HG03558 (cell line): ENCODE measurements at regions not wholly inside any gene's neighbourhood (a gene's known extent, or its start where the extent isn't known, plus 50 kb on each side); places are given as distances from the start of the nearest gene placed in this dataset.

Experiments used
- ATAC-seq: cut with Tn5 transposase; IDR thresholded peaks from one replicate; pipeline ENCODE4 v1.9.1; 2021; ENCODE audit warnings: moderate number of reproducible peaks; ENCODE audit not compliant: unreplicated experiment; ENCODE audit errors: extremely low read depth

DNA sequence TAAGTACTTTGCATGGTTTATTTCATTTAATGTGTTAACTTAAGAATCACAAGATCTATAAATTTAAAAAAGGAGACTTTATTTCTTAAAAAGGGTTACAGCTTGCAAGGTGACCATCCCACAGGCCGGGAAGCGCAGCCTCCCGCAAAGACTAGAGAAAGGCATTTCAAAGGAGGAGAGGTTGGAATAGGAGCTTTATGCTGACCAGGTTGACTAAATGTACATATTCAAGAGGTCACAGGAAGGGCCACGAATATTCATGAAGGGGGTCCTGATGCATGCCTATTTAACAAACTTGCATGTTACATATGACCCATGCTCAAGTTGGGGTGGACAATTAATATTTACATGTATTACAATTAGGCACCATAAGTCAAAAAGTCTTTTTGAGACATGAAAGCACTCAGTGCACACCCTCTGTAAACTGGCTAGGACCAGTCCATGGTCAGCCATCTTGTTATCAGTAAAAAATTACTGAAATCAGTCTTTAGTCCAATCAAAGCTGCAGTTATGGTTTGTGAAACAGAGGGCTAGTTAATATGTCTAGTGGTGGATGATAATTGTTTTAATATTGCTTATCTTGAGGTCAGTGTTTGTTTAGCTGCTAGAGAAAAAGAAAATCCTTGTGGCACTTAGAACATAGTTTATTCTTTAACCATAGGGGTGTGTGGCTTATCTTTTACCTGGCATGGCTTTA lies 169.3 kb downstream of the KCNE4 start:
- no peak for ATAC-seq

DNA sequence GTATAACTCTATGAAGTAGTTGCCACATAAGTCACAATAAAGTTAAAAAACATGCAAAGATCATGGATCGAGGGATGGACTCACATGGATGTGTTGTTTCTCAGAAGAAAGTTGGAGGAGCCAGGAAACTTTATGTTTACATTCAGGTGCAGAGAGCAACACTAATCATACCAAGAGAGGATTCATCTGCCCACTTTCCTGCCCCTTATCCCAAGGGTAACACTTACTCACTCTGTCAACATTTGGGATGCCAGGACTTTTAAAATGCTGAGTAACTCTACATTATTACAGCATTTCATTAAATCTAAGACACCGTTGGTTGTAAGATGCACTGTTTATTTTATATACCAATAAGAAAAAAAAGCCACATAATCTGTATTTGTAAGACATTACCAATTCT lies 170.4 kb downstream of the KCNE4 start:
- ATAC-seq = no peak

DNA sequence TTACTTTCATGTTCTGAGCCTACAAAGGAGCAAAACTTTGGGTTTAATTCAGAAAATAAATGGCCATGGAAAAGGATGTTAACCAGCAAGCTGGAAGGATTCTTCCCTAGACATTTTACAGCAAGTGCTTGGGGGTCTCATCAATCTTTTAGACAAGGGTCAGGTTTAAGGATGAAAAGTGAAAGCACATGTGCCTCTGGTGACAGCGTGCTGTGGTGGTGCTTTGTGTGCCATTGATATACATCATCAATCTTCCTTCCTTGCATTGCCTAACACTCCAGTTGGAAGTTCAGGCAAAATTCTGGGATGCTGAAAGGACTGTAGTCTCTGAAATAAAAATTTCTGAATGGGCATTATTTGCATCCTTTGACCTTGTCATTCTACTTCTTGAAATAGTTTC lies 171.2 kb downstream of the KCNE4 start:
- ATAC-seq = no peak

DNA sequence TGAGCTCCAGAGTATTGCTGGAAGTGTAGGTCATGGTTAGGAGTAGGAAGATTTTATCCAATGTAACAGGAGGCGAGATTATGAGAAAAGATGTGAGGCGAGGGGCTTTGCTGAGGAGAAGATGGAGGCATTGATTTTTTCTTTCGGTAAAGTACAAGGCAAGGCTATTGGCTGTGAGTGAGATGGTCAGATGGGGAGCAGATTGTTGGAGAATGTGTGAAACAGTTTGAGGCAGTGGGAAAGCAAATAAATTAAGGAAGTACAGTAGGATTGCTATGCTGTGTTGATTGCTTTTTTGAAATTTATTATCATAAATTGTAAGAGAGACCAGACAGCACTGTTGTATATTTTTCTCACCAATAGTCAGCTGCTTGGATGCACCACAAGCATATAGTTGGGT lies 173.3 kb downstream of the KCNE4 start:
- ATAC-seq = no peak

DNA sequence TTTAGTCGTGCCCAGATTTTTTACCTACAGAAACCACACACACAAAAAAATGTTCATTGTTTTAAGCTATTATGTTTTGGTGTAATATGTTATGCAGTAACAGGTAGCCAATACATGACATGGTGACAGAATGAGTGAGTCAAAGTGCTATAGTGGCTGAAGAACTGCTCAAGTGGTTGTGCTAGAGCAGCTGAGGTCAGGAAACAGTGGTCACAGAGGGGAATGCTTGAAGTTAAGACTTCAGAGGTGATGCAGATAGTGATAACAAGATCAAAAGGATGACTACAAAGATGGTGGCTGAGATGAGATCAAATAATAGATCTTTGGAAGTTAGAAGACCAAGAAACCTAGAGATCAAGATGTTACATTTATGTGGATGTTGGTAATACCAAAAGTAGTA lies 174.3 kb downstream of the KCNE4 start:
- ATAC-seq = no peak

DNA sequence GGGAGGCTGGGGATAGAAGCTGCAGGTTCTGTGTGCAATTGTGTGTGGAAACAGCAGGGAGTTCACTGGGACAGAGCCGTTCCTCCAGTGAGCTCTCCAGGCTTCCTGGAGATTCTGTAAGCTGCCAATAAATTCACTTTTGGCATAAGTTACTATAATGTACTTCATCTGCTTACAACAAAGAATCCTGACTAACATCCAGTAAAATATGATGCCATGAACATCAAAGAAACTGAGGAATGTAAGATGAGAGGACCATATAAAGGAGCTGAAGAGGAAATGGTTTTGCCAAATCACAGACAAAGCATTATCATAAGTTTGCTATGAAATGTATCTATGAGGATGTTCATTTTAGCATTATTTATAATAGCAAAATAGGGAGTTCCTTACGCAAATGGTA lies 175.3 kb downstream of the KCNE4 start:
- no peak for ATAC-seq

DNA sequence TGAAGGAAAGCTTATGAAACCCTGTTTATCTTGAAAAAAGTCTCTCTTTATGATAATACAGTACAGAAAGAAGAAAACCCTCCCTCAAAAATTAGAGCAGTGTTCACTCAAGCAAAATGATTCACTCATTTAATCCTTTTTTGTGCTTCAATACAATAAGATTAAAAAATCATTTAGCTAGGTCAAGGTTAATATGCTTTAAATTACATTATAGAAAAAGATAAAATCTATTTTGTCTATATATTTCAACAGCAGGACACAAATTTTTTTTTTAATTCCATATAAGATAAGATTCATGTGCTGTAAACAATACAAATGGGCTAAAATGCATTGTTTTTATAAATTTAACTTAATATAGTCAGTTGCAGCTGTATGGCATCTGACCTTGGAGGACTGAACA lies 176.9 kb downstream of the KCNE4 start:
- ATAC-seq = no peak

DNA sequence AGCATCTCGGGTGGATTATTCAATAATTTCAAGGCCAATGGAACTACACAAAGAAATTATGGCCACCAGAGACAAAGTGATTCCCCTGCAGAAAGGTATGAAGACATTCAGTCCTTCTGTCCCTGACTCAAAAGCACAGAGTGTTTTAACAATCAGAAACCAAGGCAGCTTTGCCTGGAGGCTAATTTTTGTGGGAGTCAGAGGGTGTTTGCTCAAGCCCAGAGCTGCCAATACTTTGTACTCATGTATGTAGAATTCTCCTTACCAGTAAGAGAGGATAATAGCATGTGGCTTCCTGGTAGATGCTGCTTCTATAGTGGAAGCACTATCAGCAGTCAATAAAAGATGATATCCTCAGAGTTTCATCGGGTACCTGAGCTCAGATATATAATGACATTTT lies 178.4 kb downstream of the KCNE4 start:
- ATAC-seq = no peak

DNA sequence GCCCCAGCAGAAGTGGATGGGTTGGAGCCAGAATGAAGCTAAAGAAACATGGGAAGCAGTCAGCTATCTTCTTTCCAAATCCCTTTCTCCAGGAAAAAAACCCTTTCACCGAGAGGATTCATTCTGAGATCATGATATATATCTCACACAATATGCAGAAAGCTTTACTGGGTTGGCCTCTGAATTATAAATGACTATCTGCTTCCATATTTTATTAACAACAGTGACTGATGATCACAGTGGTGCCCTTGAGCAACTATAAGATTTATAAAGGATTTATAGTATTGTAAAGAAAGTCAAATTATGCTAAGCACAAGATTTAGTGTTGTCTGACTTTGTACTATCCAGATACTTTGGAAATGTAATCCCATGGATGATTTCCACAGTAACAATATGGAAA lies 180.3 kb downstream of the KCNE4 start:
- no peak for ATAC-seq

DNA sequence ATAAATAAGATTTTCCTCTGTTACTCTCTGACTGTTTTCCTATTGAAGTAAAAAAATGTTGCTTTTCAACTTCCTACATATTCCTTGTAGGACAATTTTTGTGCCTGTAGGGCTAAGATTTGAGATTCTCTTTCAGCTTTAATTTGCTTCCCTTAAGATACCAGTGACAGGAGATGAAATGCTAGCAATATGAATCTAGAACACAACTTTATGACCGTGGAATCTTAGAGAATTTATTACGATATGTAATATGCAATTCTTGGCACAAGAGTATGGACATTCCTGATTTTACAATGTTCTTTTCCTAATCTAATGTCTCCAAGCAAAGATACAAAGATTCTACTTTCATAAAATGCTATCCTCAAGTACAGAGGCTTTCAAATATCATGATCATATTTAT lies 180.9 kb downstream of the KCNE4 start:
- ATAC-seq = no peak

DNA sequence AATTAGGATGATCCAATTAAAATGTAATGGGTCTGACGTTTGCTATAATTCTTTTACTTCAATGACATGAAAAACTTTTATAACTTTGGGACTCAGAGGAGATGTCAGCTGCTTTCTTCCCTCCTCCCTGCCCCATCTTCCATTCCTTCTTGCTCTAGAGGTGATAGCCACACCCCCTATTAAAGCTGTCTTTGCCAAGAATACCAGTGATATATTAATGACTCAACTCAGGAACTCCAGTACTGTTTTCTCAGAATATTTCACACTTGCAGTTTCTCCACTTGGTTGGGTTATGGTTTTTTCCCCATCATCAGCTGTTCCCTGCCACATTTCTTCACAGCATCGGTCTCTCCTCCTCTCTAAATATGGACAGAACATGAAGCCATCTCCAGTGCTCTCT lies 184.0 kb downstream of the KCNE4 start:
- ATAC-seq = no peak

DNA sequence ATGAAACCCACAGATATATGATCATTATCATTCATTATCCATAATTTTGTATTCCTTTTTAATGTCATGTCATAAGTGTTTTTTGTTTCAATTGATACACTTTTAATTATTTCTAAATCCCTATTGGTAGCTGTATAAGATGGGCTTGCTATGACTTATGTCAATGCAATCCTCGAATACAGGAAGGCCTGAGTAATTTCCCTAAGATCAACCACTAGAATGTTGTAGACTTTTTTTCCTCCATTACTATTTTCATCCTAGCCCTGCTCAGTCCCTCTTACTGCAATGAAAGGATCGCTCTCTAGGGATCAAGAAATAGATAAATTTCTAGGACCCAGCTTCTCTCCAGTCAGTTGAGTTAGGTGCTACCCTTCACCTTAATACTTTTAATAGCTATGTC lies 186.3 kb downstream of the KCNE4 start:
- ATAC-seq = no peak

DNA sequence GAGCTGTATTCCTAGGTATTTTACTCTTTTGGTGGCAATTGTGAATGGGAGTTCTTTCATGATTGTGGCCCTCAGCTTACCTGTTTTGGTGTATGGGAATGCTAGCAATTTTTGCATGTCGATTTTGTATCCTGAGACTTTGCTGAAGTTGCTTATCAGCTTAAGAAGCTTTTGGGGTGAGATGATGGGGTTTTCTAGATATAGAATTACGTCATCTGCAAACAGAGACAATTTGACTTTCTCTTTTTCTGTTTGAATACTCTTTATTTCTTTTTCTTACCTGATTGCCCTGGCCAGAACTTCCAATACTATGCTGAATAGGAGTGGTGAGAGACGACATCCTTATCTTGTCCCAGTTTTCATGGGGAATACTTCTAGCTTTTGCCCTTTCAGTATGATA lies 191.2 kb downstream of the KCNE4 start:
- ATAC-seq = no peak

DNA sequence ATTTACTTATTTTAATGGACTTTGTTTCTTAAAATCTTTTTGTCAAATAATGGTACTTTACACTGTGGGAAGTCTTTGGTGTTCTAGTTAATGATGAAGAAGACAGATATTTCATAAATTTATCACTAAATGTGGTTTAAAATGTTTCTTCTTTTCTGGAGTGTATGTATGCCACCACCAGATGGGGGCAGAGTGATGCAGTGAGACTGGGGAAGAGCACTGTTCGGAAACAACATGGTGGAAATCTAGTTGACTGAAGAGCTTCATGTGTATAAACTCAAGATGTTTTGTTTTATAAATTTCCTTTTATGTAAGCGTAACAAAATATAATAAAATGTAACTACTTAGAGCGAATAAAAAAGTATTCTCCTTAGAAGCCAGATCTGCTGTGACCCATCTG lies 195.1 kb downstream of the KCNE4 start:
- no peak for ATAC-seq

DNA sequence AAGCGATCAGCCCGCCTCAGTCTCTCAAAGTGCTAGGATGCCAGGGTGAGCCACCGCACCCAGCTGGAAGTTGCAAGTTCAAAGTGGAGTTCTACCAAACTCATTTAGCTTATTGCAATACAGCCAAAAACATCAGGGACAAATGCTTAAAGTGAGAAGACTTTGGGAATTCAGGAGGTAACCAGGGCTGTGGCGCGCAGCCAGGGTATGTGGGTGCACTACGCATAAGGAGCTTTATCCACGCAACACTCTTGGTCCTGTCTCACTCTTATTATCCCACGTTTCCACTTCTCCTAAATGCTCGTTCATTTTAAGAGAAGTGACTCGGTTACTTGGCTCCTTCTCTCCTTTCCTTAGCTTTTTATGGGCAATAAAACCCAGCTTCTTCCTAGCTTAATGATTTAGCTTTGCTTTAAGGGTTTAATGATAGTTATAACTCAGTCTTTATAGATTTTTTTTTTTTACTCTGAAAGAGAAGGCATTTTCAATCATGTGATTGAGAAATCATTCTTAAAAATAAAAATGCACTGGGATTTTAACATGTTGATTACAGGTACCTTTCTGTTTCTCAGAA lies 199.8 kb downstream of the KCNE4 start:
- ATAC-seq = no peak

DNA sequence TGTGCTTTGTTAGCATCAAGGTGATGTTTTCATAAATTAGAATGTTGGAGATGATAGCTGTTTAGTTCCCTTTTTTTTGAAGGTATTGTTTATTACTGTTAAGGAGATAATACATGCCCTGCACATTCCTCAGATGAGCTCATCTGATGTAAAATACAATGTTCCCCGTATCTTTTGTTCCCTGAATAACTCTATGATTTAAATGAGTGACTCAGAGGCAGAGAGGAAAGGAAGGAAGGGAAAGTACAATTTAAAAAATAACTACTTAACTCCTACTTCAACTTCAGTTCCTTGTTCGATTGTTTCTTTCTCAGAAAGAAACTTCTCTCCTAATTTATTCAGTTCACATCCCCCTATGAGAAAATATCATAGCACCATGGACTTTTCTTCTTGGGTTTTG lies 208.7 kb downstream of the KCNE4 start:
- no peak for ATAC-seq

DNA sequence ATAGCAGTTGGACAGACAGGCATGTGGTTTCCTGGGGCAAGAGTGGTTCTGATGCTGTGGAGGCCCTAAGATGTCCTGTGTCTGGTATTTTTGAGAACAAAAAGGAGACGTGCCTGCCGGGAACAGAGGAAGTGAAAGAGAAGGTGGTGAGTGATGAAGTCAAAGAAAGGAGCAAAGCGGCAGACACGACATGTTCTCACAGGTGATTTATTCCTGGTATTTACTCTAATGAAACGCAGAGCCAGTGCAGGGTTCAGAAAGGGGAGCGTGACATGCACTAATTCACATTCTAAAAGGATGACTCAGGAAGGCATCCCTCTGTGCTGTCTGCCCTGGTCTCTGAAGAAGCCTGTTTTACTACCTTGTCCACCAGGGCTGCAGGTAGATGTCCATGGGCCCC lies 211.0 kb downstream of the KCNE4 start:
- no peak for ATAC-seq

DNA sequence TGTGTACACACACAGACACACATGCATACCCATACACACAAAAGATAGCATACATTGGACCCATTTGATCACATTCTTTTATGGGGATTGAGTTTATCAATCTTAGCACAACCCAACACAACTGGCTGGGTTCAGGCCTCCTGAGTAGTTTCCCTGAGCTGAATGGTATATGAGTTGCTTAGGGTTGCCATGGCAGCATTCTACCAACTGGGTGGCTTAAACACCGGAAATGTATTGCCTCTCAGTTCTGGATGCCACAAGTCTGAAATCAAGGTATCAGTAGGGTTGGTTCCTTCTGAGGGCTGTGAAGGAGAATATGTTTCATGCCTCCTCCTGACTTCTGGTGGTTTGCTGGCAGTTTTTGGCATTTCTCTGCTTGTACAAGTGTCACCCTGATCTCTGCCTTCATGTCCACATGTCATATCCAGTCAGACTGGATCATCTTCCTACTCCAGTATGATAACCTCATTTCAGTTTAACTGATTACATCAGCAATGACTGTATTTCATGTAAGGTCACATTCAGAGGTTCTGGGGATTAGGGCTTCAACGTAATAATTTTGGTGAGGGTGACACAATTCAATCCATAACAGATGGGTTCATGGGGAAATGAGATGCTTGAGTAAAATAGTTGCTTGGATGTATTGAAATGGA lies 212.7 kb downstream of the KCNE4 start:
- ATAC-seq = no peak

DNA sequence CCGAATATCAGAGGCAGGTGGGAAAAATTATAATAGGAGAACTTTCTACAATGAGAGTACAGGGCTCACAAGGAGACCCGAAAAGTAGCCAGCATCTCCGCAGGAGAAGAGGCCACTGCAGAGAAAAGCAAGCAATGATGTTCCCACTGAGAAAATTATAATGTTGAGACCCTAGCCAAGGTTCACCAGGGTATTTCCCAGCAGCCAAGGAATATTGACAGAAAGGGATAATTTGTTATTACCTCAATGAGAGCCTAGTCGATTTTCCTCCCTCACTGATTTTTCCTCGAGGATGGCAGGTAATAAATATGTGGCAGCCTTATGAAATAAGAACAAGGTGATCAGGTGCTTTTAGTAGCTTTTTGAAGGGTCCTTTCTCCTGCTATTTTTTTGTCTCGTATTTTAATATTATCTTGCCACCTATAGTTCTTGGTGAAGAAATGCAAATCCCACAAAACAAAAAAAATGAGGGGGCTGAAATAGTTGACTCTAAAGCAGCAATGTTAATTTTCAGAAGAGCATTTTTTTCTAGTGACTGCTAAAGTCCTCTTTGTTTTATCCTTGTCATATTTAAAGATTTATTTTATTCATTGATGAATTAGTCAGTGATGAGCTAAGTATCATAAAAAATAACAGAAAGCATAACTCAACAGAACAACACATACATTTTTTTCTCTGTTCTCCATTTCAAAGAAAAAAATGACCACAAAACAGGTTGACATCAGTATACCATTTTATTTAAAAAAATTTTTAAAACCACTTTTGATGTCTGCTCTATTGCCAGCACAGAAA lies 215.4 kb downstream of the KCNE4 start:
- no peak for ATAC-seq

DNA sequence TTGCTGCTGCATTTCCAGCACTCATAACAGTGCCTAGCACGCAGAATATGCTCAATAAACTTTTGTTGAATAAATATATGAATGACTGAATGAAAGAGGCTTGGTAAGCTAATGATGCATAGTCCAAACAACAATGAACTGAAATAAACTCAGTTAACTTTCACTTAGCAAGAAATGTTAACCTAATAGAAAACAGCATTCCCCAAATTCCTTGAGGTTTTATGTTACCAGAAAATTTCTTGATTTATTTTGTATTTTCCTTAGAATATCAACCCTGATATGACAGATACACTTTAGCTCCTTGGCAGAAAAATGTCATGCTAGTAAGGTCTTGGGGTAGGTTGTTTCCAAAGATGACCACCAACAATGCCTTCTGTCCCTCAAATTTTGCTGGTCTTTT lies 217.4 kb downstream of the KCNE4 start:
- ATAC-seq = no peak

DNA sequence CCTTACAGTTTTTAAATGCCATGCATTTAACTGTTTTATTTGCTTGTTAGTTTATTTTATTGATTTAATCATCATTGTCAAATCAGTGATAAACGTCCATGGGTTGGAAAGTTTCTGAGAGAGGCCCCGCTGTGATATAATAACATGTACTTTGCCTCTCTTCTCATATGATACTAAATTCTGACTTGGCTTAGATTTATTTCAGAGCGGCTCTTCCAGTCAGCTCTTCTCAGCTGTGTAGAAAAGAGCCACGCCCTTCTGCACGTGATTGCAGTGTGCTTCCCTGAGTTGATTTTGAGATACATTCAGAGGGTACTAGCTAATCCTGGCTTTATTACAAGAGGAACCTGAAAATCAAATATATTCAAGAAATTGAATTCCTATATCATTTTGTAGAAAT lies 218.6 kb downstream of the KCNE4 start:
- ATAC-seq = no peak
